B cell (primary cell): ENCODE measurements at regions not wholly inside any gene's neighbourhood (a gene's known extent, or its start where the extent isn't known, plus 50 kb on each side); places are given as distances from the start of the nearest gene placed in this dataset.

Experiments
- CTCF ChIP-seq: fragments of 200-600 bp; IDR thresholded peaks from one replicate; pipeline ENCODE4 v1.8.0; 2022; ENCODE audit warnings: antibody characterized with exemption, mild to moderate bottlenecking
- EZH2 ChIP-seq: IDR thresholded peaks from 2 replicates; pipeline ENCODE4 v1.6.1; 2012; ENCODE audit warnings: borderline replicate concordance, low read depth, mild to moderate bottlenecking, moderate library complexity, low read length; ENCODE audit not compliant: insufficient read depth, poor library complexity, severe bottlenecking

- no peak for TF ChIP-seq CTCF
- no peak for TF ChIP-seq EZH2
Observed at GRCh38 chr9:78463750-78464149, 166.8 kb downstream of the PSAT1 start.
